HG02571 (cell line): ENCODE measurements at regions not wholly inside any gene's neighbourhood (a gene's known extent, or its start where the extent isn't known, plus 50 kb on each side); places are given as distances from the start of the nearest gene placed in this dataset.
"Not testable (repeated sequence)": the region's sequence is repeated elsewhere in the genome, so short reads cannot be mapped to it uniquely, and the experiment has no call there.

ENCODE experiments used
- ATAC-seq: cut with Tn5 transposase; IDR thresholded peaks from one replicate; pipeline ENCODE4 v1.9.1; 2021; ENCODE audit warnings: mild to moderate bottlenecking, moderate library complexity; ENCODE audit not compliant: unreplicated experiment

GRCh38 chr11:27244900-27245299 lies 118.1 kb downstream of the CCDC34 start:
- ATAC-seq, result no peak

GRCh38 chr11:27242591-27242990 lies 120.4 kb downstream of the CCDC34 start:
- no peak for ATAC-seq

GRCh38 chr11:27241311-27242122 lies 121.5 kb downstream of the CCDC34 start:
- ATAC-seq, result no peak

- no peak for ATAC-seq
Measured at GRCh38 chr11:27239305-27239942, 123.6 kb downstream of the CCDC34 start.

- no peak for ATAC-seq
Measured at GRCh38 chr11:27238811-27239210, 124.2 kb downstream of the CCDC34 start.

GRCh38 chr11:27237643-27238042 lies 125.4 kb downstream of the CCDC34 start:
- ATAC-seq, result no peak

GRCh38 chr11:27234961-27235360 lies 128.1 kb downstream of the CCDC34 start:
- ATAC-seq, result no peak

- peak; percentile 95 for ATAC-seq
Measured at GRCh38 chr11:27234043-27234668, 128.9 kb downstream of the CCDC34 start.

- ATAC-seq, result peak; percentile 27
Measured at GRCh38 chr11:27233654-27234042, 129.4 kb downstream of the CCDC34 start.

GRCh38 chr11:27231530-27231929 lies 131.5 kb downstream of the CCDC34 start:
- ATAC-seq, result no peak

- ATAC-seq, result no peak
Measured at GRCh38 chr11:27230192-27230572, 132.8 kb downstream of the CCDC34 start.

- no peak for ATAC-seq
Measured at GRCh38 chr11:27229511-27230191, 133.4 kb downstream of the CCDC34 start.

GRCh38 chr11:27228906-27229290 lies 134.1 kb downstream of the CCDC34 start:
- ATAC-seq, result no peak

- no peak for ATAC-seq
Measured at GRCh38 chr11:27228232-27228905, 134.6 kb downstream of the CCDC34 start.

GRCh38 chr11:27227736-27228135 lies 135.3 kb downstream of the CCDC34 start:
- no peak for ATAC-seq

GRCh38 chr11:27219487-27220039 lies 143.5 kb downstream of the CCDC34 start:
- ATAC-seq, result not testable (repeated sequence)

GRCh38 chr11:27218421-27219038 lies 144.5 kb downstream of the CCDC34 start:
- no peak for ATAC-seq

- ATAC-seq, result no peak
Measured at GRCh38 chr11:27217948-27218420, 145.0 kb downstream of the CCDC34 start.

GRCh38 chr11:27217496-27217895 lies 145.5 kb downstream of the CCDC34 start:
- ATAC-seq, result no peak
